ENCODE measurements at regions not wholly inside any gene's neighbourhood (a gene's known extent, or its start where the extent isn't known, plus 50 kb on each side); places are given as distances from the start of the nearest gene placed in this dataset.

DNA sequence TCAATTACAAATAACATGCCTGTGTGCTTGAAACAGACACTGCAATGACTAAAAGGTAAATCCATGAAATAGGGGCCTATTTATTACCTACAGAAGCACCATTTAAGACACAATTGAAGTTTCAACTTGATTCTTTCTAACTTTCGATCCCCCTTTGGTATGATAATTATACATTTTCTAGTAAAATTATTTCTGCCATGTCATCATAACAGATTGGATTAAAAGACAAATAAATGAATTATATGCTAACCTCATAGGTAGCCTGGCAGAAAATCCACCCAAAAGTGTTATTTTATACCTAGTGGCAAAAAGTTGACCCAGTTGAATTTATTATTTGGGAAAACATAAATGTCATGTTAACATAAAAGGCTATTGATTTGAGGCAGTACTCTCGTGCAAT, 241.1 kb downstream of the RAB38 start:
- TF ChIP-seq, protein P1, sequence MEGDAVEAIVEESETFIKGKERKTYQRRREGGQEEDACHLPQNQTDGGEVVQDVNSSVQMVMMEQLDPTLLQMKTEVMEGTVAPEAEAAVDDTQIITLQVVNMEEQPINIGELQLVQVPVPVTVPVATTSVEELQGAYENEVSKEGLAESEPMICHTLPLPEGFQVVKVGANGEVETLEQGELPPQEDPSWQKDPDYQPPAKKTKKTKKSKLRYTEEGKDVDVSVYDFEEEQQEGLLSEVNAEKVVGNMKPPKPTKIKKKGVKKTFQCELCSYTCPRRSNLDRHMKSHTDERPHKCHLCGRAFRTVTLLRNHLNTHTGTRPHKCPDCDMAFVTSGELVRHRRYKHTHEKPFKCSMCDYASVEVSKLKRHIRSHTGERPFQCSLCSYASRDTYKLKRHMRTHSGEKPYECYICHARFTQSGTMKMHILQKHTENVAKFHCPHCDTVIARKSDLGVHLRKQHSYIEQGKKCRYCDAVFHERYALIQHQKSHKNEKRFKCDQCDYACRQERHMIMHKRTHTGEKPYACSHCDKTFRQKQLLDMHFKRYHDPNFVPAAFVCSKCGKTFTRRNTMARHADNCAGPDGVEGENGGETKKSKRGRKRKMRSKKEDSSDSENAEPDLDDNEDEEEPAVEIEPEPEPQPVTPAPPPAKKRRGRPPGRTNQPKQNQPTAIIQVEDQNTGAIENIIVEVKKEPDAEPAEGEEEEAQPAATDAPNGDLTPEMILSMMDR (conservative IDR thresholded peaks at IDR 0.05; ENCODE audit: low read depth, low read length), result no peak
- no peak for TF ChIP-seq EZH2phosphoT487 (IDR thresholded peaks at IDR 0.05; ENCODE audit: borderline replicate concordance, low read length)

Measured in PC-3 (cell line).